ENCODE measurements at regions not wholly inside any gene's neighbourhood (a gene's known extent, or its start where the extent isn't known, plus 50 kb on each side); places are given as distances from the start of the nearest gene placed in this dataset.
"Not testable (repeated sequence)": the region's sequence is repeated elsewhere in the genome, so short reads cannot be mapped to it uniquely, and the experiment has no call there.

DNA sequence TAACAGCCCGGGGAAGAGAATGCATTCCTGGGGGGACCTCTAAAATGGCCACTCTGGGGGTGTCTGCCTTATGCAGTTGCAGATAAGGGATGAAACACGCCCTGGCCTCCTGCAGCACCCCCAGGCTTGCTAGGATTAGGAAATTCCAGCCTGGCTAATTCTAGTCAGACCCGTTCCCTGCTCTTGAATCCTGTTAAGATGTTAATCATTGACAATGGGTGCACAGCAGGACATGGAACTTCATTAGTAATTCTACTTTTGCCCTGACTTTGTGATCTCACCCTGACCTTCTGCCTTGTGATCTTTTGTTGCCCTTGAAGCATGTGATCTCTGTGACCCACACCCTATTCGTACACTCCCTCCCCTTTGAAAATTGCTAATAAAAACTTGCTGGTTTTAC is 131.7 kb upstream of the ADGRL4 start:
- H4K5ac ChIP-seq (ENCODE audit: insufficient read length, low read depth, low read length); H3K14ac ChIP-seq (ENCODE audit: insufficient read length); H2AFZ ChIP-seq (ENCODE audit: low read length); CTCF ChIA-PET (ENCODE audit: partially characterized antibody); H2AK5ac ChIP-seq (ENCODE audit: low read depth, low read length); H3K23ac ChIP-seq (ENCODE audit: insufficient read length); H3K79me2 ChIP-seq (ENCODE audit: control insufficient read depth in 1 of 2, insufficient read depth in 2 of 2, low read length in 2 of 2); H2BK15ac ChIP-seq (ENCODE audit: low read length); H3K56ac ChIP-seq (replicated peaks; ENCODE audit: insufficient read length, low read depth, low read length); H3K4me3 ChIP-seq (ENCODE audit: extremely low read depth in 1 of 4, insufficient read depth in 2 of 4, low read depth in 3 of 4, low read length in 4 of 4); H3K27me3 ChIP-seq (replicated peaks in 1 of 4; ENCODE audit: control insufficient read depth in 3 of 4, extremely low read depth in 1 of 4, insufficient read depth in 3 of 4, low read length in 3 of 4); H3K4me1 ChIP-seq (replicated peaks in 1 of 4; ENCODE audit: control insufficient read depth in 3 of 4, insufficient read depth in 4 of 4, low read length in 3 of 4); H4K91ac ChIP-seq (replicated peaks; ENCODE audit: insufficient read length, low read length); H3K36me3 ChIP-seq (ENCODE audit: control insufficient read depth in 2 of 4, insufficient read depth in 4 of 4, low read length in 3 of 4); H3K79me1 ChIP-seq (ENCODE audit: low read depth, low read length); H2BK20ac ChIP-seq (ENCODE audit: low read length); H2BK120ac ChIP-seq (replicated peaks; ENCODE audit: low read depth, low read length); H2BK12ac ChIP-seq (ENCODE audit: low read depth, low read length); H2BK5ac ChIP-seq (ENCODE audit: low read depth, low read length); H3K23me2 ChIP-seq (ENCODE audit: low read depth, low read length); H4K8ac ChIP-seq (ENCODE audit: extremely low read depth, insufficient read depth, low read length); H3K4me2 ChIP-seq (ENCODE audit: insufficient read depth in 1 of 2, low read depth in 2 of 2, low read length in 2 of 2); H4K20me1 ChIP-seq (replicated peaks in 1 of 2; ENCODE audit: control insufficient read depth in 1 of 2, insufficient read depth in 2 of 2, low read length in 2 of 2); H3K27ac ChIP-seq (ENCODE audit: low read depth, low read length); H3K18ac ChIP-seq (ENCODE audit: extremely low read depth, low read length); H3K9ac ChIP-seq (replicated peaks in 1 of 4; ENCODE audit: extremely low read depth in 1 of 4, low read depth in 3 of 4, low read length in 3 of 4); H3K4ac ChIP-seq (replicated peaks; ENCODE audit: insufficient read length, low read depth, low read length); POLR2A ChIA-PET (ENCODE audit: partially characterized antibody); FAIRE-seq: not testable (repeated sequence)
- 72% methylated on average over 4 of the region's 4 CpGs; no CpG with 5 or more reads in 1 of the 2 experiments for WGBS, 2 experiments (ENCODE audit: extremely low coverage in 1 of 2, insufficient coverage in 1 of 2, insufficient read length in 1 of 2, insufficient replicate concordance in 2 of 2, low coverage in 1 of 2, low lambda C conversion rate in 2 of 2, missing lambda C conversion rate in 1 of 2)
- TF ChIP-seq SP1 (IDR thresholded peaks at IDR 0.05; ENCODE audit: low read depth, low read length) (0 out of 2 replicates have a peak, but pooled peaks have one; percentile 34), EP300 (IDR thresholded peaks at IDR 0.05; ENCODE audit: borderline replicate concordance in 1 of 2, low read depth in 2 of 2, low read length in 2 of 2) (peak in 1 of 2 experiments; percentile 76; a peak in 1 of 3 replicates)
- DNase-seq (ENCODE audit: low read depth in 1 of 2, low spot score in 2 of 2) = peak in 1 of 2 experiments; percentile 45
- H3K9me3 ChIP-seq (ENCODE audit: insufficient read depth in 2 of 2, low read depth in 1 of 2, low read length in 1 of 2) = peaks cover 6 to 10% of the 10 kb centered on the region in 2 experiments; a peak in 3 of 4 replicates

Data from H1 (cell line).